ENCODE measurements at regions not wholly inside any gene's neighbourhood (a gene's known extent, or its start where the extent isn't known, plus 50 kb on each side); places are given as distances from the start of the nearest gene placed in this dataset.
"Not testable (repeated sequence)": the region's sequence is repeated elsewhere in the genome, so short reads cannot be mapped to it uniquely, and the experiment has no call there.

- DNase-seq, result no peak
These were observed 134.9 kb downstream of the RHOU start for GRCh38 chr1:228870041-228870713.

DNA sequence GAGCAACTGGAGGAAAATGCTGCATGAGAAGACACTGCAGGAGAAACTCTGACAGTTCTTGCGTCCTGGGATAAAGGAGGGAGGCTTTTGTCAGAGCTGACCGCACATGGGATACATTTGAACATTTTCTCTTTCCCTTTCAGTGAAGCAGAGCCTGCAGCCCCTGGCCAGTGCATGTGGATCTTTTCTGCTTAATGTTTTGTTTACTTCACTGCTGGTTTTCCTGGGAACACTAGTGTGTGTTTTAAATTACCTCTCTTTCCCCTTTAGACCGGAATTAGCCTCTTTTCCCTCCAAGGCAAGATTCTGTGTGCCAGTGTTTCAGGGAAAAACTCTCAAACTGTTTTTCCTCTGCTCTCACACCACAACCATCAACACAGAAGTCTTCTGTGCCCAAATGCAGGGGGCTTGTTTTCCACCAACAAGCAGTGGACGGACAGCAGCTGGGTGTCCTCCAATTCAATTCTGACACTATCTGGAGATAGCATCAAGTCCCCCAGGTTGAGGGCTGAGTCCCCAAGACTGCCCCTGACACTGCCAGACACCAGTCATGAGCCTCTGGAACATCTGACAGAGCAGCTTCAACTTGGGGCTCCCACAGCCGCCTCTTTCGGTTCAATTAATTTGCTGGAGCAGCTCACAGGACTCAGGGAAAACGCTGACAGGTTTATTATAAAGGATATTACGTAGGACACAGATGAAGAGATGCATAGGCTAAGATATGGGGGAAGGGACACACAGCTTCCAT lies 136.2 kb downstream of the RHOU start:
- no peak for DNase-seq

DNA sequence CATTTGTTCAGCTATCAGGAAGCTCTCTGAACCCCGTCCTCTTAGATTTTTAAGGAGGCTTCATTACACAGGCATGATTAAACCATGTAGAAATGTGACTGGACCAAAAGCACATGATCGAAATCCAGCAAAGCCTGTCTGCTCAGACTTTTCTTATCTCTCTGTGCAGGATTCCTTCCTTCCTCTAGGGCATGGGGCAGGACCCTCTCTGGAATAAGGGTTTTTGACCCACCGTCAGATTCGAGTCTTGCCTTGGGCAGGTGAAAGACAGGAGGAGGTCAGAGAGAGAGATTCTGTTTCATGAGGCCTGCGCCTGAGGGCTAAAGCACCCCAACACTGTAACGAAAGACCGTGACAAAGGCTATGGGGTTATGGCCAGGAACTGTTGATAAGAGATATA lies 136.8 kb downstream of the RHOU start:
- DNase-seq, result no peak

GRCh38 chr1:228873709-228874108 lies 138.4 kb downstream of the RHOU start:
- DNase-seq, result no peak

- DNase-seq, result no peak
These were observed 140.5 kb downstream of the RHOU start for GRCh38 chr1:228875741-228876140.

DNA sequence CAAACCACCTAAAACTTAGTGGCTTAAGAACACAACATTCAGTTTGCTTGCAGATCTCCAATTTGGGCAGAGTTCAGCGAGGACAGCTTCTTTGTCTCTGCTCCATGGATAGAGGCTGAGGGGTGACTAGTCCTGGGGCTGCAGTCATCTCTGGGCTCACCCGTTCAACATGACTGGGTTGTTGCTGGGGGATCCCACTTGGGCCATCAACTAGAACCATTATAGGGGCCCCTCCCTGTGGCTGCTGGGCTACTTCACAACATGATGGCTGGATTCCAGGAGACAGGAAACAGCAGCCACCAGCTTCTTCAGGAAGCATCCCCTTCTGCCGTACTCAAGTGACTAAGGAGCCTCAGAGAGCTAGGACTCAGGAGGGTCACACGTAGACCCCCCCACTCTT lies 140.9 kb downstream of the RHOU start:
- no peak for DNase-seq

GRCh38 chr1:228879164-228879563 lies 143.9 kb downstream of the RHOU start:
- DNase-seq, result no peak

DNA sequence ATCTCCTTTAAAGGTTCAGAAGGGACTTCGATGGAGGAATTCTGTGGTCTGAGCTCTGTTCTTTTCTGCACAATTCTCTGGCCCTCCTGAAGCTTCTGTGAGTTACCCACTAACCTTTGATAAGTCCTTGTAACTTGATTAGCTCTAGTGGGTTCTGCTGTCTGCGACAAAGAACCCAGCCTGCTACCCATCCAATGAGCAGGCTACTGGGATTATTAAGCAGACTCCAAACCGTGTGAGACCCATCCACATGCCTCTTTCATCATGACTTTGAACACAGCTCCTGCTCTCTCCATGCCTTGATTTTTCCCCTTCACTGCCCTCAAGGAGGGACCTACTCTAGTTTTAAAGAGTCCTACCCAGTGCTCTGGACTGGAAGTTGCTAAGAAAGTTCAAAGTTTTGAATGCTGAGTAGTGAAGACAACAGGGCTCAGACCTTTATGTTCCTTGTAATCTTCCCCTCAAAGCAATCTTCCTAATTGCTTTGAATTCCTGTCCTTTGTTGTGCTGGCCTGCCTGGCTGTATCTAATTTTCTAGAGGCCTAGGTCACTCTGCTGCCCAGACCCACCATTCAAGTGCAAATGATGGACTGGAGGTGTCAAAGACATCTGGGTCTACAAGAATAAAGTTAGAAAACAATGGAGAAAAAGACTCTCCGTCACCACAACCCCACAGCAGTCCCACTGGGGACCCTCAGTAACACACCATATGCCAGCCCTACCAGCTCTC lies 146.9 kb downstream of the RHOU start:
- no peak for DNase-seq

DNA sequence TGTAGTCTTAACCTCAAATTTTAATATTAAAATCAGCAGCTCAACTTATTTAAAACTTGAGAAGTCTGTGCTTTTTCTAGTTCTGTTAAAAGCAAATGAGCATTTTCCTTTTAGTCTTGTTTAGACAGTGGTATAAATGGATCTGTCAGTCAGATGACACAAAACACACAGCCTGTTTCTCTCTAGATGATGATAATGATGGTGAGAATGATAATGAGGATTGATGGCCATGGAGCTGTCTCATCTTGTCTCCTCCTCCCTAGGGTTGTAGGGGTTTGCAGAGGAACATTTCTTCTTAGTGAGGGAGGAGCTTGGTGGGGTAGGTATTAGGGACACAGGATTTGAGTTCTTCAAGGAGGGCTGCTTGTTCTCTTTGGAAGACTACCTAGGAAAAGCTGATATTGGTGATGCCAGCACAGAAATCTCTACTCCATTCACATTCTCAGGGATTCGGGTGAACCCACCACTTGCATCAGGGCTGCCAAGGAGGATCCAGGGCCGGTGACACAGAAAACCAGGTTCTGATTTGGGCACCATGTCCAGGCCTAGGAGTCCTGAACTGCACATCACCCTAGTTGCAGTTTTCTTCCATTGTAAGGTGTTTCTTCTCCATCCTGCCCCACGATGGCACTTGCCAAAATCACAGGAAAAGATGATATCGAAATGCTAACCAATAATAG lies 147.6 kb downstream of the RHOU start:
- DNase-seq, result no peak

DNA sequence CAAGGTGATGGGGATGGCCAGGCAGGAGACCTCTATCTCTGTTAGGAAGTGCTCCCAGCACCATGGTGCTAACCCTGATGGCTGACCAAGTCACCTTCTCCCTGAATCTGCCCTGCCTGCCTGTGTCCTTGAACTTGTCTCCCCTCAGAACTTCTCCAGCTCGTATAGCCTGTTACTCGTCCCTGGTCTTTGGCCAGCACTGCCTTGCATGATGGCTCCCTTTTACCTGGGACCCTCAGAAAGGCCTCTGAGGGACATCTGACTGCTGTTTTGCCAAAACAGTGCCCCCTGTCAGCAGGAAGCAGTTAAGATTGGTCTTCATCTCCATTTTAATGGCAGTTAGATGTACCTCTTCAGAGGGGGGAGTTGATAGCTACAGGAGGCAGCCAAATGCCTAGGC lies 148.3 kb downstream of the RHOU start:
- no peak for DNase-seq

DNA sequence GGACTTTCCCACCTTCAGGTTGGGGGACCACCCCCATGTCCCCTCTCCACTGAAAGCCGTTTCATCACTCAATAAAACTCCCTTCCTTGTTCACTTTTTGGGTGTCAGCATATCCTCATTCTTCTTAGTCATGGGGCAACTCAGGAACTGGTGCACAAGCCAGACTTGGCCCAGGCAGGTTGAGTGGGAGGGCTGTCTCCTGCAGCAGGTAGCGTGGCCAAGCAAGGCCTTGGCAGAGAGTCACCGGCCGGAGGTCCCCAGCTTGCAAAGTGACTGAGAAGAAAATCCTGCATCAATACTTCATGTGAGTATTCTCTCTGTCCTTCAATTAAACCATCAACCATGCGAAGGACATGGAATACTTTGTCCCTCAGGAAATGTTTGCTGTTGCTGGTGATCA lies 148.9 kb downstream of the RHOU start:
- no peak for DNase-seq

DNA sequence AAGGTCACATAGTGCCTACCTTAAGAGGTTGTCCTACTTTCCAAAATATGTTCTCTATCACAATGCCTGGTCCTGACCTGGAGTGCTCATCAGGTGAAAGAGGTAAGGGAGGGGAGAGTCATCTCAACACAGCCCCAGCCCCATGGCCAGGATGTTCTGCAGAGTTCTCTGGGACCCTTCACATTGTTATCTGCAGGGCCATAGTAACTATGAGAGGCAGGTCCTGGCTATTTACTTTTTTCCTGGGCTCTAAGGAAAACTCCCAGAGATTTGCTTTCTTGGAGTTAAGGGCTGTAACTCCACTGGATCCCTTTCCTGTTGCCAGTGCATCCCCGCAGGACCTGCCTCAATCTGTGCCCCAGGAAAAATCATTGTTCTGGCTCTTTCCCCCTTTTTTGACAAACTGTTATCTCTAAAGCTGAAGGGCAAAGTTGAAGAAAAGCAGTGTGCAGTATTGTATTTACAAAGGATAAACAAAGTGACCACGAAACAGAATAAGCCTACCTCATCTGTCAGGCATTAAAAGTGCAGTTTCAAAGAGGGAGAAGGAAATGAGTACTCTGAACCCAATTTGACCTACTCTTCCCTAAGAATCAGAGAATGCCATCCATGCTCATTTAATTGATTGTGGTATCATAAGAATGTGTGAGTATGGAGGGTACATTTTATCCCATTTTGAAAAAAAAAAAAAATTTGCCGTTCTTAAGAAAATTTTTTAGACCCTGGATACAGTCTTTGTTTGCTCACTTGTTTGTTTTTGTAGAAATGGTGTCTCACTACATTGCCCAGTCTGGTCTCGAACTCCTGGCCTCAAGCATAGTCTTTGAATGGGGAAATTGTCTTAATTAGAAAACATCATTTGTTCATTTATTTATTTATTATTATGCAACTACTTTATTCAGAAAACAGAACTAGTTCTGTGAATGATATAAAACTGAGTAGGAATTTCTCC lies 149.6 kb downstream of the RHOU start:
- DNase-seq, result no peak

GRCh38 chr1:228885845-228886244 lies 150.6 kb downstream of the RHOU start:
- no peak for DNase-seq

DNA sequence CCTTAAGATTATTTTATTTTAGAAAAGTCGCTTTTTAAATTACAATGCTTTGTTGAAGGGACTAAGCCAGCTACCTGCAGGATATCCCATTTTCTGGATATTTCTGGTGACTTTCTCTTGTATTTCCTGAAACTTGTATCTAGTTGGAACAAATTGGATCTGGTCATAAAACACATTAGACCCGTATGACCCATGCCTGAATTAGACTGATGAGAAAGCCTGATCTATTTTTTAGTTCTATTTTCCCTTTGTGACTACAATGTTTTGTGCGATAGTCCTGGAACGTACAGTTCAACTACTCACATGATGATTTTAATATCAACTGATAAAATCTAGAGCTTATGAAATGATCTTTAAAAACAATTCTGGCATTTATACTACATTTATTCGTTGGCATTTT lies 151.8 kb downstream of the RHOU start:
- DNase-seq, result no peak

DNA sequence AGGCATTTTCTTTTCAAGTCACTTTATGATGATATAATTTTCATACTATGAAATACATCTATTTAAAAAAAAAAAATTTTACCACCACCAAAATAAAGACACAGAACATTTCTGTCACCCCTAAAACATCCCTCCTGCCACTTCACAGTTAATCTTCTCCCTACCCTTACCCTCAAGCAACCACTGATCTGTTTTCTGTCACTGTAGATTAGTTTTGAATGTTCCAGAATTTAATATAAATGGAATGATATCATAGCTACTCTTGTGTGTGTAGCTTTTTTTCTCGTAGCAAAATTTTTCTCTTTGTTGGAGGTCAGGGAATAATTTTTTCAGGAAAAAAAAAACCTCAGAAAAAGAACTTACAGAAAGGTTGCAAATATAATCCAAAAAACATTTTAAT lies 152.7 kb downstream of the RHOU start:
- no peak for DNase-seq

GRCh38 chr1:228889289-228889688 lies 154.0 kb downstream of the RHOU start:
- DNase-seq, result no peak

- no peak for DNase-seq
These were observed 156.2 kb downstream of the RHOU start for GRCh38 chr1:228891272-228892034.

DNA sequence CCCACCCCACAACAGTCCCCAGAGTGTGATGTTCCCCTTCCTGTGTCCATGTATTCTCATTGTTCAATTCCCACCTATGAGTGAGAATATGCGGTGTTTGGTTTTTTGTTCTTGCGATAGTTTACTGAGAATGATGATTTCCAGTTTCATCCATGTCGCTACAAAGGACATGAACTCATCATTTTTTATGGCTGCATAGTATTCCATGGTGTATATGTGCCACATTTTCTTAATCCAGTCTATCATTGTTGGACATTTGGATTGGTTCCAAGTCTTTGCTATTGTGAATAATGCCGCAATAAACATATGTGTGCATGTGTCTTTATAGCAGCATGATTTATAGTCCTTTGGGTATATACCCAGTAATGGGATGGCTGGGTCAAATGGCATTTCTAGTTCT lies 156.9 kb downstream of the RHOU start:
- not testable (repeated sequence) for DNase-seq

- no peak for DNase-seq
These were observed 159.2 kb downstream of the RHOU start for GRCh38 chr1:228894442-228894989.

DNA sequence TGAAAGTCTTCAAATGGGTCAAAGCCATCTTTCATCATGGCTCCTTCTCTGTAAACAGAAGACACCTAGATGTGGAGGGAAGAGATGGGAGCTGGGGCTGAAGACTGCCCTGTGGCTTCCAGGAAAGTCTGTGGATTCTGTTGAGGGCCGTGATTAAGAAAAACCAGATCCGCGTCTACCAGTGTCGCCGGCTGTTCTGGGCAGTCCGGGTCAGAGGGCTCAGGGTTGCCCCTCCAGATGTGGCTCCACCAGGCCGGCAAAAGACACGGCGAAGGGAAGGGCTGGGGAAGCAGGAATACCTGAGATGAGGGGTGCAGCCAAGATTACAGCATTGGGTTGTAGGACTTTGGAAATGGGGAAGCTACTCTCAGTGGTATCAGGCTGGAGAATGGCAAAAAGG lies 162.6 kb downstream of the RHOU start:
- no peak for DNase-seq

DNA sequence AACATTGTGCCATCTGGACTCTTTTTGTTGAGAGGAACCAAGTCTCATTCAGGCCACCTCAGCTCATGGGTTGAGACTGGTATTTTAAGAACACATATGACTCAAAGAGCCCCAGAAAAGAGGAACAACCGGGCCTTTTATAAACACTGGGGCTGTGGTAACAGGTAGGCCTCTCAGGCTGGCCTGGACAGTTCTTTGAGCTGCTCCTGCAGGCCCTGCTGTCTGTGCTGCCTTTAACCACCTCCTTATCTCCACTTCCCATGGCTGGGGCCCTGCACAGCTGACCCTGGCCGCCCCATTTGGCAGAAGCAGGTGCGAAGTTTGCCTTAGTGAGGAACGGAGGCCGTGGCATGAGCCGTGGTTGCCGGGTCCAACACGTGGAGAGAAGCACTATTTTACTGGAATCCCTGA lies 163.3 kb downstream of the RHOU start:
- DNase-seq, result no peak
